Lung (tissue), 11 donors: ENCODE measurements at regions not wholly inside any gene's neighbourhood (a gene's known extent, or its start where the extent isn't known, plus 50 kb on each side); places are given as distances from the start of the nearest gene placed in this dataset.
A peak's percentile ranks its signal among the peaks of the same experiment; 100 is the strongest.

Experiments
- ATAC-seq: fragments of 200-7000 bp; cut with Tn5 transposase; one replicate; pipeline ENCODE4 v1.9.1; 2020; ENCODE audit warnings: moderate number of reproducible peaks; ENCODE audit not compliant: insufficient read depth, low FRiP score
- DNase-seq, 3 donors: peaks; one replicate each; pipeline ENCODE4 v3.0.0-alpha.2; 2013 to 2017
- H3K27ac ChIP-seq, 2 donors: one replicate each; pipeline ENCODE4 v1.5.1; 2013; ENCODE audit warnings: mild to moderate bottlenecking in 2 of 2, moderate library complexity in 2 of 2, control low read depth in 1 of 2, inconsistent platforms in 1 of 2, low read depth in 1 of 2, low read length in 1 of 2
- H3K27me3 ChIP-seq, 3 donors: one replicate each; pipeline ENCODE4 v1.5.1; 2013; ENCODE audit warnings: low read length in 2 of 3; ENCODE audit not compliant: control insufficient read depth in 3 of 3, insufficient read depth in 3 of 3
- H3K36me3 ChIP-seq, 4 donors: one replicate each; pipeline ENCODE4 v1.5.1; 2013; ENCODE audit warnings: low read length in 4 of 4, mild to moderate bottlenecking in 1 of 4, moderate library complexity in 1 of 4; ENCODE audit not compliant: control insufficient read depth in 4 of 4, insufficient read depth in 4 of 4
- H3K4me1 ChIP-seq, 5 donors: one replicate each; pipeline ENCODE4 v1.5.1; 2013; ENCODE audit warnings: low read length in 5 of 5, mild to moderate bottlenecking in 2 of 5, moderate library complexity in 1 of 5; ENCODE audit not compliant: control insufficient read depth in 5 of 5, insufficient read depth in 5 of 5
- H3K4me3 ChIP-seq: one replicate; pipeline ENCODE4 v1.5.1; 2013; ENCODE audit warnings: mild to moderate bottlenecking, control low read depth, moderate library complexity
- H3K9ac ChIP-seq, 2 donors: one replicate each; pipeline ENCODE4 v1.5.1; 2013; ENCODE audit warnings: low read length in 2 of 2, control low read depth in 1 of 2; ENCODE audit not compliant: insufficient read depth in 1 of 2
- H3K9me3 ChIP-seq, 4 donors: one replicate each; pipeline ENCODE4 v1.5.1; 2013; ENCODE audit warnings: low read length in 3 of 4, mild to moderate bottlenecking in 1 of 4, moderate library complexity in 1 of 4; ENCODE audit not compliant: control insufficient read depth in 4 of 4, insufficient read depth in 3 of 4
- CTCF ChIP-seq: IDR thresholded peaks from 2 replicates; pipeline ENCODE4 v1.5.1; 2012; ENCODE audit warnings: mild to moderate bottlenecking; ENCODE audit errors: control extremely low read depth, extremely low read depth
- WGBS, 2 donors: extraction: QIAGEN DNeasy Blood & Tissue Kit; methylation state at CpG; one replicate each; pipeline ENCODE4 v1.1.7; 2013; 5-methylcytosine and 5-hydroxymethylcytosine counted together
- donor health status: control.
- donor health status: control.
- donor health status: Bipolar disorder and iron deficiency.
- donor health status: healthy.
- donor health status: DM: yes; HTN: yes; CAD: no.

GRCh38 chr2:6410313-6410712 is 455.4 kb downstream of the CMPK2 start:
- no peak for DNase-seq
- peaks cover 0 to 2% (median 0%) of the 10 kb centered on the region in 4 donors for H3K9me3 ChIP-seq
- no peaks in the 10 kb centered on the region for H3K27me3 ChIP-seq
- no peaks in the 10 kb centered on the region for H3K4me1 ChIP-seq
- TF ChIP-seq CTCF, result no peak
- no peaks in the 10 kb centered on the region for H3K36me3 ChIP-seq
- H3K27ac ChIP-seq, result no peak overlapping the region
- ATAC-seq, result no peak
- no peak overlapping the region for H3K9ac ChIP-seq
- WGBS, 2 donors, result 63 to 71% methylated on average over 3 of the region's 3 CpGs
- H3K4me3 ChIP-seq, result no peak overlapping the region

GRCh38 chr2:6412533-6413091 is 453.1 kb downstream of the CMPK2 start:
- peaks cover 0 to 2% (median 0%) of the 10 kb centered on the region in 4 donors for H3K9me3 ChIP-seq
- no peaks in the 10 kb centered on the region for H3K4me1 ChIP-seq
- 68 to 69% methylated on average over 3 of the region's 3 CpGs for WGBS, 2 donors
- no peak for DNase-seq
- ATAC-seq, result no peak
- H3K27ac ChIP-seq, result no peak overlapping the region
- H3K27me3 ChIP-seq, result no peaks in the 10 kb centered on the region
- no peaks in the 10 kb centered on the region for H3K36me3 ChIP-seq
- H3K9ac ChIP-seq, result no peak overlapping the region
- H3K4me3 ChIP-seq, result no peak overlapping the region
- no peak for TF ChIP-seq CTCF

GRCh38 chr2:6417050-6417449 is 448.7 kb downstream of the CMPK2 start:
- Histone ChIP-seq H3K9me3 (no peaks in the 10 kb centered on the region), H3K4me3 (no peak overlapping the region), H3K4me1 (no peaks in the 10 kb centered on the region), H3K36me3 (no peaks in the 10 kb centered on the region), H3K9ac (no peak overlapping the region), H3K27ac (no peak overlapping the region), H3K27me3 (no peaks in the 10 kb centered on the region)
- no peak for ATAC-seq
- DNase-seq, result no peak
- no peak for TF ChIP-seq CTCF
- 67 to 82% methylated on average over 6 of the region's 6 CpGs for WGBS, 2 donors

GRCh38 chr2:6418291-6418690 is 447.4 kb downstream of the CMPK2 start:
- no peak overlapping the region for H3K27ac ChIP-seq
- H3K4me3 ChIP-seq, result no peak overlapping the region
- no peaks in the 10 kb centered on the region for H3K4me1 ChIP-seq
- no peaks in the 10 kb centered on the region for H3K9me3 ChIP-seq
- 4 to 27% methylated on average over 1 of the region's 1 CpG for WGBS, 2 donors
- no peaks in the 10 kb centered on the region for H3K27me3 ChIP-seq
- H3K36me3 ChIP-seq, result no peaks in the 10 kb centered on the region
- DNase-seq (peak in 2 of 3 donors; percentile 20 to 37), ATAC-seq (no peak)
- no peak for TF ChIP-seq CTCF
- H3K9ac ChIP-seq, result no peak overlapping the region
